ENCODE measurements at regions not wholly inside any gene's neighbourhood (a gene's known extent, or its start where the extent isn't known, plus 50 kb on each side); places are given as distances from the start of the nearest gene placed in this dataset.

DNA sequence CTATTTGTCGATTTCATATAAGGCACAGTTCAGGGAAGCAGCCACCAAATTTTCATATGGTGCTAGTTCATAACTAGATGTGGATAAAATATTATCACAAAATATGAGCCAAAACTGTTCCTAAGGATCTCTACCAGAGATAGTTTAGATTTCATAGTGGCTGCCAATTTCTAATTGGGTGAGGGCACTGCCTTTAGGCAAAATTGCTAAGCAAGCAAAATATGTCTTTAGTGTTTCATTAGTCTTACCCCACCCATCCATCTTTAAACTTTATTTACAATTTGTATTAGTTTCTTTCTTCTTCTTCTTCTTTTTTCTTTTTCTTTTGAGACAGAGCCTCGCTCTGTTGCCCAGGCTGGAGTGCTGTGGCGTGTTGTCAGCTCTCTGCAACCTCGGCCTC lies 77.1 kb upstream of the SLC4A10 start (continued):
- TF ChIP-seq, protein P1, sequence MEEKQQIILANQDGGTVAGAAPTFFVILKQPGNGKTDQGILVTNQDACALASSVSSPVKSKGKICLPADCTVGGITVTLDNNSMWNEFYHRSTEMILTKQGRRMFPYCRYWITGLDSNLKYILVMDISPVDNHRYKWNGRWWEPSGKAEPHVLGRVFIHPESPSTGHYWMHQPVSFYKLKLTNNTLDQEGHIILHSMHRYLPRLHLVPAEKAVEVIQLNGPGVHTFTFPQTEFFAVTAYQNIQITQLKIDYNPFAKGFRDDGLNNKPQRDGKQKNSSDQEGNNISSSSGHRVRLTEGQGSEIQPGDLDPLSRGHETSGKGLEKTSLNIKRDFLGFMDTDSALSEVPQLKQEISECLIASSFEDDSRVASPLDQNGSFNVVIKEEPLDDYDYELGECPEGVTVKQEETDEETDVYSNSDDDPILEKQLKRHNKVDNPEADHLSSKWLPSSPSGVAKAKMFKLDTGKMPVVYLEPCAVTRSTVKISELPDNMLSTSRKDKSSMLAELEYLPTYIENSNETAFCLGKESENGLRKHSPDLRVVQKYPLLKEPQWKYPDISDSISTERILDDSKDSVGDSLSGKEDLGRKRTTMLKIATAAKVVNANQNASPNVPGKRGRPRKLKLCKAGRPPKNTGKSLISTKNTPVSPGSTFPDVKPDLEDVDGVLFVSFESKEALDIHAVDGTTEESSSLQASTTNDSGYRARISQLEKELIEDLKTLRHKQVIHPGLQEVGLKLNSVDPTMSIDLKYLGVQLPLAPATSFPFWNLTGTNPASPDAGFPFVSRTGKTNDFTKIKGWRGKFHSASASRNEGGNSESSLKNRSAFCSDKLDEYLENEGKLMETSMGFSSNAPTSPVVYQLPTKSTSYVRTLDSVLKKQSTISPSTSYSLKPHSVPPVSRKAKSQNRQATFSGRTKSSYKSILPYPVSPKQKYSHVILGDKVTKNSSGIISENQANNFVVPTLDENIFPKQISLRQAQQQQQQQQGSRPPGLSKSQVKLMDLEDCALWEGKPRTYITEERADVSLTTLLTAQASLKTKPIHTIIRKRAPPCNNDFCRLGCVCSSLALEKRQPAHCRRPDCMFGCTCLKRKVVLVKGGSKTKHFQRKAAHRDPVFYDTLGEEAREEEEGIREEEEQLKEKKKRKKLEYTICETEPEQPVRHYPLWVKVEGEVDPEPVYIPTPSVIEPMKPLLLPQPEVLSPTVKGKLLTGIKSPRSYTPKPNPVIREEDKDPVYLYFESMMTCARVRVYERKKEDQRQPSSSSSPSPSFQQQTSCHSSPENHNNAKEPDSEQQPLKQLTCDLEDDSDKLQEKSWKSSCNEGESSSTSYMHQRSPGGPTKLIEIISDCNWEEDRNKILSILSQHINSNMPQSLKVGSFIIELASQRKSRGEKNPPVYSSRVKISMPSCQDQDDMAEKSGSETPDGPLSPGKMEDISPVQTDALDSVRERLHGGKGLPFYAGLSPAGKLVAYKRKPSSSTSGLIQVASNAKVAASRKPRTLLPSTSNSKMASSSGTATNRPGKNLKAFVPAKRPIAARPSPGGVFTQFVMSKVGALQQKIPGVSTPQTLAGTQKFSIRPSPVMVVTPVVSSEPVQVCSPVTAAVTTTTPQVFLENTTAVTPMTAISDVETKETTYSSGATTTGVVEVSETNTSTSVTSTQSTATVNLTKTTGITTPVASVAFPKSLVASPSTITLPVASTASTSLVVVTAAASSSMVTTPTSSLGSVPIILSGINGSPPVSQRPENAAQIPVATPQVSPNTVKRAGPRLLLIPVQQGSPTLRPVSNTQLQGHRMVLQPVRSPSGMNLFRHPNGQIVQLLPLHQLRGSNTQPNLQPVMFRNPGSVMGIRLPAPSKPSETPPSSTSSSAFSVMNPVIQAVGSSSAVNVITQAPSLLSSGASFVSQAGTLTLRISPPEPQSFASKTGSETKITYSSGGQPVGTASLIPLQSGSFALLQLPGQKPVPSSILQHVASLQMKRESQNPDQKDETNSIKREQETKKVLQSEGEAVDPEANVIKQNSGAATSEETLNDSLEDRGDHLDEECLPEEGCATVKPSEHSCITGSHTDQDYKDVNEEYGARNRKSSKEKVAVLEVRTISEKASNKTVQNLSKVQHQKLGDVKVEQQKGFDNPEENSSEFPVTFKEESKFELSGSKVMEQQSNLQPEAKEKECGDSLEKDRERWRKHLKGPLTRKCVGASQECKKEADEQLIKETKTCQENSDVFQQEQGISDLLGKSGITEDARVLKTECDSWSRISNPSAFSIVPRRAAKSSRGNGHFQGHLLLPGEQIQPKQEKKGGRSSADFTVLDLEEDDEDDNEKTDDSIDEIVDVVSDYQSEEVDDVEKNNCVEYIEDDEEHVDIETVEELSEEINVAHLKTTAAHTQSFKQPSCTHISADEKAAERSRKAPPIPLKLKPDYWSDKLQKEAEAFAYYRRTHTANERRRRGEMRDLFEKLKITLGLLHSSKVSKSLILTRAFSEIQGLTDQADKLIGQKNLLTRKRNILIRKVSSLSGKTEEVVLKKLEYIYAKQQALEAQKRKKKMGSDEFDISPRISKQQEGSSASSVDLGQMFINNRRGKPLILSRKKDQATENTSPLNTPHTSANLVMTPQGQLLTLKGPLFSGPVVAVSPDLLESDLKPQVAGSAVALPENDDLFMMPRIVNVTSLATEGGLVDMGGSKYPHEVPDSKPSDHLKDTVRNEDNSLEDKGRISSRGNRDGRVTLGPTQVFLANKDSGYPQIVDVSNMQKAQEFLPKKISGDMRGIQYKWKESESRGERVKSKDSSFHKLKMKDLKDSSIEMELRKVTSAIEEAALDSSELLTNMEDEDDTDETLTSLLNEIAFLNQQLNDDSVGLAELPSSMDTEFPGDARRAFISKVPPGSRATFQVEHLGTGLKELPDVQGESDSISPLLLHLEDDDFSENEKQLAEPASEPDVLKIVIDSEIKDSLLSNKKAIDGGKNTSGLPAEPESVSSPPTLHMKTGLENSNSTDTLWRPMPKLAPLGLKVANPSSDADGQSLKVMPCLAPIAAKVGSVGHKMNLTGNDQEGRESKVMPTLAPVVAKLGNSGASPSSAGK (IDR thresholded peaks at IDR 0.05) = no peak
- TF ChIP-seq STAT5B (CRISPR knock-in tag; IDR thresholded peaks at IDR 0.05) = no peak
- TF ChIP-seq EP300 (IDR thresholded peaks at IDR 0.05; ENCODE audit: low read length) = no peak
- TF ChIP-seq MAFF (IDR thresholded peaks at IDR 0.05; ENCODE audit: low read length) = 0 out of 2 replicates have a peak, but pooled peaks have one; percentile 29
- no peak for TF ChIP-seq ELF2 (CRISPR knock-in tag; IDR thresholded peaks at IDR 0.05)
- no peak for TF ChIP-seq CBX2 (IDR thresholded peaks at IDR 0.05; ENCODE audit: insufficient read depth, low read length, poor library complexity, severe bottlenecking)
- TF ChIP-seq CHCHD3 (CRISPR knock-in tag; IDR thresholded peaks at IDR 0.05) = no peak
- peak; percentile 18; the same call in 1 of the 2 replicates for TF ChIP-seq C11orf30 (IDR thresholded peaks at IDR 0.05; ENCODE audit: low read depth)
- TF ChIP-seq MAFK (IDR thresholded peaks at IDR 0.05; ENCODE audit: low read length) = 0 out of 2 replicates have a peak, but pooled peaks have one; percentile 22
- no peak for TF ChIP-seq GABPB1 (CRISPR knock-in tag; IDR thresholded peaks at IDR 0.05)
- TF ChIP-seq PRMT5 (CRISPR knock-in tag; IDR thresholded peaks at IDR 0.05) = no peak
- TF ChIP-seq, protein P2, sequence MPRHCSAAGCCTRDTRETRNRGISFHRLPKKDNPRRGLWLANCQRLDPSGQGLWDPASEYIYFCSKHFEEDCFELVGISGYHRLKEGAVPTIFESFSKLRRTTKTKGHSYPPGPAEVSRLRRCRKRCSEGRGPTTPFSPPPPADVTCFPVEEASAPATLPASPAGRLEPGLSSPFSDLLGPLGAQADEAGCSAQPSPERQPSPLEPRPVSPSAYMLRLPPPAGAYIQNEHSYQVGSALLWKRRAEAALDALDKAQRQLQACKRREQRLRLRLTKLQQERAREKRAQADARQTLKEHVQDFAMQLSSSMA (CRISPR knock-in tag; IDR thresholded peaks at IDR 0.05) = no peak
